Mucosa of descending colon (tissue), 3 donors: ENCODE measurements at regions not wholly inside any gene's neighbourhood (a gene's known extent, or its start where the extent isn't known, plus 50 kb on each side); places are given as distances from the start of the nearest gene placed in this dataset.

Source experiments
- ATAC-seq: fragments of 200-7000 bp; cut with Tn5 transposase; one replicate; pipeline ENCODE4 v1.9.1; 2020; ENCODE audit warnings: mild to moderate bottlenecking, moderate library complexity
- DNase-seq, 3 donors: peaks; one replicate each; pipeline ENCODE4 v3.0.0-alpha.2; 2020
- H3K36me3 ChIP-seq: fragments of 200-600 bp; one replicate; pipeline ENCODE4 v1.8.0; 2021; ENCODE audit warnings: low read depth, mild to moderate bottlenecking
- H3K4me1 ChIP-seq: fragments of 200-600 bp; one replicate; pipeline ENCODE4 v1.8.0; 2021; ENCODE audit warnings: low read depth, mild to moderate bottlenecking
- H3K4me3 ChIP-seq: fragments of 200-600 bp; one replicate; pipeline ENCODE4 v1.8.0; 2021; ENCODE audit warnings: mild to moderate bottlenecking
- H3K9me3 ChIP-seq: fragments of 200-600 bp; one replicate; pipeline ENCODE4 v1.8.0; 2021; ENCODE audit warnings: mild to moderate bottlenecking
- intact Hi-C, 2 donors: fragments of 100-400 bp; cut with DNase I in 1 of 2; cut with micrococcal nuclease in 1 of 2; formaldehyde crosslinking; loops; one replicate each; pipeline versions ENCODE4 v1.11.0 to v1.11.1; 2022; cut with DNase I, micrococcal nuclease
- TF ChIP-seq, protein P1 (sequence below): fragments of 200-600 bp; IDR thresholded peaks from one replicate; pipeline ENCODE4 v1.8.0; 2022; ENCODE audit warnings: antibody characterized with exemption, mild to moderate bottlenecking
- donor health status: DM: no; HTN: no; CAD: no; lungs with moderate emphysema.
- donor health status: DM: no; HTN: no; CAD: no.
- donor health status: DM: no; HTN: yes; CAD: no.

DNA sequence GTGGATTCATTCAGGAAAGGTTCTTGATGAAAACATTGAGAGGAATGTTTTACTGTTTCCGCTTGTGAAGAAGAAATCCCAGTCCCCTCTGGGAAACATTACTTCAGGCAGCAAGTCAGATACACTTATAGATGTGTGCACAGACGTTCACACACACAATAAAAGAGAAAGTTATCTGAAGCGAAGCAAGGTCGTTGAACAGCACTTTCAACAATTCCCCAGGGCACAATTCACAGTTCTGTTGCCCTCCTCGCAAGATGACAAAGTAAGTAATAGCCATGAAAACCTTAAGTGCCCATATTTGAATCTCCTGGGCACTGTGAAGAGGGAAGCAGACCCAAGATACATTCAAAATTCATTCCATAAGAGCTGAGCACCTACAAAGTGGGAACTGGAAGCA, 156.6 kb upstream of the CAND1 start:
- ATAC-seq (no peak), DNase-seq (no peak)
- Histone ChIP-seq H3K36me3 (no peaks in the 10 kb centered on the region), H3K9me3 (no peaks in the 10 kb centered on the region), H3K4me3 (no peak overlapping the region), H3K4me1 (no peaks in the 10 kb centered on the region)
- intact Hi-C loops: no loop called here
- TF ChIP-seq, protein P1, sequence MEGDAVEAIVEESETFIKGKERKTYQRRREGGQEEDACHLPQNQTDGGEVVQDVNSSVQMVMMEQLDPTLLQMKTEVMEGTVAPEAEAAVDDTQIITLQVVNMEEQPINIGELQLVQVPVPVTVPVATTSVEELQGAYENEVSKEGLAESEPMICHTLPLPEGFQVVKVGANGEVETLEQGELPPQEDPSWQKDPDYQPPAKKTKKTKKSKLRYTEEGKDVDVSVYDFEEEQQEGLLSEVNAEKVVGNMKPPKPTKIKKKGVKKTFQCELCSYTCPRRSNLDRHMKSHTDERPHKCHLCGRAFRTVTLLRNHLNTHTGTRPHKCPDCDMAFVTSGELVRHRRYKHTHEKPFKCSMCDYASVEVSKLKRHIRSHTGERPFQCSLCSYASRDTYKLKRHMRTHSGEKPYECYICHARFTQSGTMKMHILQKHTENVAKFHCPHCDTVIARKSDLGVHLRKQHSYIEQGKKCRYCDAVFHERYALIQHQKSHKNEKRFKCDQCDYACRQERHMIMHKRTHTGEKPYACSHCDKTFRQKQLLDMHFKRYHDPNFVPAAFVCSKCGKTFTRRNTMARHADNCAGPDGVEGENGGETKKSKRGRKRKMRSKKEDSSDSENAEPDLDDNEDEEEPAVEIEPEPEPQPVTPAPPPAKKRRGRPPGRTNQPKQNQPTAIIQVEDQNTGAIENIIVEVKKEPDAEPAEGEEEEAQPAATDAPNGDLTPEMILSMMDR: no peak

DNA sequence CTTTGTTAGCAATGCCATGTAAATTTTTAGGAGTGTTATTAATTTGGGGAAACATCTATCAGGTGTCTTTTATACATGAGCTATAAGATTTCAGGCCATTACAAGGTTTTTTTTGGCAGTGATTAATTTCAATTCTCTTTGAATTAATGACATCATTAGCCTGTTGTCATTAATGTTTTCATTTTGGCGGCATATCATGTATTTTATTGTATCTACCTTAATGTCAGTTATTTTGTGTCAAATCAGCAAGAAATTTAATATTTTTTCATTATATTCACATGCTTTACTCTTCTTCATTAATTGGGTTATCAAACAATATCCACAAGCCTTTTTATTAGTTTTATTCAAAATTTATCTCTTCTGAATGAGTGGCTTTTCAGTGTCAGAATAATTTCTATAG, 153.0 kb upstream of the CAND1 start:
- DNase-seq: no peak
- Histone ChIP-seq H3K36me3 (no peaks in the 10 kb centered on the region), H3K9me3 (no peaks in the 10 kb centered on the region), H3K4me3 (no peak overlapping the region), H3K4me1 (no peaks in the 10 kb centered on the region)
- ATAC-seq: no peak
- intact Hi-C loops: no loop called here
- TF ChIP-seq, protein P1: no peak

DNA sequence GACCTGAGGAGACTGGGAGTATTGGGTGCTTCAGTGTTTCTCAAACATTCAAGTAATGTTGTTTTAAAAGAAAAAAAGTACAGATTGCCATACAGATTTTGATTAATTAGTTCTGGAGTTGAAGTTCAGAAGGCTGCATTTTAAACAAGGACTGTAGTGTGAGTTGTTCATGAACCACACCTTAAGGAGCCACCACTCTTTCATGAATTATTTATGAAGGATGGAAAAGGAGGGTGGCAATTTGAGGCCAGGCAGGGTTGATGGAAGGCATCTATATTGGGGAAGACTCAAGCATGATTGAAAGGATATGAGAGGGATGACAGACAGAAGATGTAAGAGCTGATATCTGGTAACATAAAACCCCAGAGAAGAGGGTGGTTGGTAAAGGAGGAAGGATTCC, 146.6 kb upstream of the CAND1 start:
- TF ChIP-seq, protein P1: no peak
- Histone ChIP-seq H3K36me3 (no peaks in the 10 kb centered on the region), H3K4me1 (no peaks in the 10 kb centered on the region), H3K4me3 (no peak overlapping the region), H3K9me3 (no peaks in the 10 kb centered on the region)
- DNase-seq (no peak), ATAC-seq (no peak)
- intact Hi-C loops: no loop called here

DNA sequence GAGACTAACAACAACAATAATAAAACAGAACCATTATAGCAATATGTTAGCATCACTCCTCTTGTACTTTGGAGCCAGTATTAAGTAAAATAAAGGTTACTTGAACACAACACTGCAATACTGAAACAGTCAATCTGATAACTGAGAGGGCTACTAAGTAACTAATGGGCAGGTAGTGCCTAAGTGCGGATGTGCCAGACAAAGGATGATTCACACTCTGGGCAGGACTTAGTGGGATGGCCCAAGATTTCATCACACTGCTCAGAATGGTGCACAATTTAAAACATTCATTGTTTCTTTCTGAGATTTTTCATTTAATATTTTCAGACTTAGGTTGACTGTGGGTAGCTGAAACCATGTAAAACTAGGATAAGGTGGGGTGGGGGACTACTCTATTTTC, 131.9 kb upstream of the CAND1 start:
- DNase-seq: no peak
- TF ChIP-seq, protein P1: no peak
- no peak for ATAC-seq

DNA sequence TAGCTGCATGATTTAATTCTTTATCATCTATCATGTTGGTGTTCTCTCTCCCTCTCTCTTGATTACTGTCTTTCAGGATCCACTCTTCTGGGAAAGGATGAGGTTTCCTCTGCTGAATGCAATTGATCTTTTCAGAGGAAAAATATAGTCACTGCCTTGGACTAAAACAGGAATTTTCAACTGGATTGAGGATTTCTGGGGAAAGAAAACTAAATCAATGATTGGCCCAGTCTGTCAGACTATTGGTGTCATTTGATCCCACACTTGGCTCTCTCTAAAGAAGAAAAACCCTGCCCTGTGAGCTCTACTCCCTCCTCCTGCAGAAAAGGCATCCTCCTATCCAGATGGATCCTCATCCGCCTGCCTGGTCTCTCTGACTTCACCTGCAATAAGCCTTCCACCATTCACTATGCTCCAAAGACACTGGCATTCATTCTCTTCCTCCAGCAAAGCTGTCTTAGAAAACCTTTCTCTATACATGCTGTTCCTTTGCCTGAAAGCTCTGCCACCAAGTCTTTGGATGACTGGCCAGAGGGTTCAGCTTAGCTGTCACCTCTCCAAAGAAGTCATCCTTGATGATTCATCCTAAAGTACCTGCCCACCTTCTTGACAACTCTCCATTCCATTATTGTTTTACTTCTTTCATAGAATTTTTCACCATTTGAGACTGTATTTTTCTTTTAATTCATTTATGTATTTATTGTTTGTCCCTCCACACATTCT, 127.7 kb upstream of the CAND1 start:
- Histone ChIP-seq H3K4me3 (no peak overlapping the region), H3K36me3 (no peaks in the 10 kb centered on the region), H3K9me3 (no peaks in the 10 kb centered on the region), H3K4me1 (no peaks in the 10 kb centered on the region)
- ATAC-seq (no peak), DNase-seq (no peak)
- TF ChIP-seq, protein P1: no peak
- intact Hi-C loops: no loop called here

More for the DNA sequence above, 131.9 kb upstream of the CAND1 start:
- Histone ChIP-seq H3K9me3 (no peaks in the 10 kb centered on the region), H3K4me1 (no peaks in the 10 kb centered on the region), H3K4me3 (no peak overlapping the region), H3K36me3 (no peaks in the 10 kb centered on the region)
- intact Hi-C loops: no loop called here

DNA sequence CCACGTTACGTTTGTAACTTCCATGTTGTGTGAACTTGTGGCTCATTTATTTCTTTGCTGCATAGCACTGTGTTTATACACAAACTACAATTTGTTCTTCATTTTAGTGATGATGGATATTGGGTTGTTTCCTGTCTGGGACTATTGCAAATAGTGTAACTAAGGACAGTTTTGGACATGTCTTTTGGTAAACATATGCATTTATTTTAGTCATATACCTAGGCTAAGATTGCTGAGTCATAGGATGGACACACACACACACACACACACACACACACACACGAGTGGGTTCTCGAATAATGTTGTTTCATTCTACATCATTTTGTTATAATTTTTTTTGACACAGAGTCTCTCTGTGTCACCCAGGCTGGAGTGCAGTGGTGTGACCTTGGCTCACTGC, 123.5 kb upstream of the CAND1 start:
- no peak for ATAC-seq
- TF ChIP-seq, protein P1: no peak
- H3K9me3 ChIP-seq: no peaks in the 10 kb centered on the region
- H3K4me1 ChIP-seq: no peaks in the 10 kb centered on the region
- H3K4me3 ChIP-seq: no peak overlapping the region
- DNase-seq: no peak
- H3K36me3 ChIP-seq: no peaks in the 10 kb centered on the region
- intact Hi-C loops: no loop called here
